ENCODE measurements at regions not wholly inside any gene's neighbourhood (a gene's known extent, or its start where the extent isn't known, plus 50 kb on each side); places are given as distances from the start of the nearest gene placed in this dataset.

GRCh38 chr17:69944406-69944805 lies 130.6 kb upstream of the KCNJ16 start:
- DNase-seq (ENCODE audit: low read depth in 2 of 3, low spot score in 1 of 3): no peak

- DNase-seq (ENCODE audit: low read depth in 2 of 3, low spot score in 1 of 3): no peak
These were observed 129.3 kb upstream of the KCNJ16 start for GRCh38 chr17:69945698-69946185.

- no peak for DNase-seq (ENCODE audit: low read depth in 2 of 3, low spot score in 1 of 3)
These were observed 127.8 kb upstream of the KCNJ16 start for GRCh38 chr17:69947027-69947759.

GRCh38 chr17:69948406-69948805 lies 126.6 kb upstream of the KCNJ16 start:
- no peak for DNase-seq (ENCODE audit: low read depth in 2 of 3, low spot score in 1 of 3)

- no peak for DNase-seq (ENCODE audit: low read depth in 2 of 3, low spot score in 1 of 3)
These were observed 125.5 kb upstream of the KCNJ16 start for GRCh38 chr17:69949496-69949895.

- DNase-seq (ENCODE audit: low read depth in 2 of 3, low spot score in 1 of 3): no peak
These were observed 124.9 kb upstream of the KCNJ16 start for GRCh38 chr17:69949973-69950695.

DNA sequence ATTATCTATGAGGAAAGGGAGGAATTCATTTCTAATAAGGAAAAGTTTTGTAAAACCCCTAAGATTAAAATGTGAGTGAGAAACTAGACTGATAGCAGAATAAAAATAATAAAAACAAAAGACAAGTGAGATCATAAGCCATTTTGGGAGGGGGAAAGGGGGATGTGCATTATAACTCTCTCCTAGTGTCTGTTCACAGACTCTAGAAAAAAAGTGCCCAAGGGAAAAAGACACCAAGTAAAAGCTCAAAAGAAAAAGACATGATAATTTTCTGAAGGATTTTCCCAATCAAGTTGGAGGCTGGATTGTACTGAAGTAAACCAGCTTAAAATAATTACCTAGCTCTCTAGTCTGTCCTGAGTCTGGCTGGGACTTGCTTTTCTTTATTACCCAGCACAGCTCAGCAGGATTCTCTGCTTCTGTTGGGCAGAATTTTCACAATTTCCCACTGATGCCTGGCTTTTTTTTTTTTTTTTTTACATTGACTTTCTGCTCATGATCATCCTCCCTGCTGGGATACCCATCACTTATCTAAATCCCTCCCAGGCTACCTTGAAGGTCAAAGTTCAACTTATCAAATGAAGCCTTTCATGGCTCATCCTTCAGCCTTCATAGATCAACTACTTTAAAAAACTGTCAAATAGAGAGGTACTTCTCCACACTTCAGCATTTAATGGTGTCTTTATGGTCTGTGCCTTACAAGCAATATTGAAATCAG lies 124.2 kb upstream of the KCNJ16 start:
- no peak for DNase-seq (ENCODE audit: low read depth in 2 of 3, low spot score in 1 of 3)

GRCh38 chr17:69954241-69954925 lies 120.6 kb upstream of the KCNJ16 start:
- no peak for DNase-seq (ENCODE audit: low read depth in 2 of 3, low spot score in 1 of 3)

- DNase-seq (ENCODE audit: low read depth in 2 of 3, low spot score in 1 of 3): no peak
These were observed 117.0 kb upstream of the KCNJ16 start for GRCh38 chr17:69958063-69958462.

- DNase-seq (ENCODE audit: low read depth in 2 of 3, low spot score in 1 of 3): no peak
These were observed 115.7 kb upstream of the KCNJ16 start for GRCh38 chr17:69959283-69959682.

- no peak for DNase-seq (ENCODE audit: low read depth in 2 of 3, low spot score in 1 of 3)
These were observed 114.3 kb upstream of the KCNJ16 start for GRCh38 chr17:69960755-69961154.

- DNase-seq (ENCODE audit: low read depth in 2 of 3, low spot score in 1 of 3): no peak
These were observed 113.4 kb upstream of the KCNJ16 start for GRCh38 chr17:69961501-69962145.

DNA sequence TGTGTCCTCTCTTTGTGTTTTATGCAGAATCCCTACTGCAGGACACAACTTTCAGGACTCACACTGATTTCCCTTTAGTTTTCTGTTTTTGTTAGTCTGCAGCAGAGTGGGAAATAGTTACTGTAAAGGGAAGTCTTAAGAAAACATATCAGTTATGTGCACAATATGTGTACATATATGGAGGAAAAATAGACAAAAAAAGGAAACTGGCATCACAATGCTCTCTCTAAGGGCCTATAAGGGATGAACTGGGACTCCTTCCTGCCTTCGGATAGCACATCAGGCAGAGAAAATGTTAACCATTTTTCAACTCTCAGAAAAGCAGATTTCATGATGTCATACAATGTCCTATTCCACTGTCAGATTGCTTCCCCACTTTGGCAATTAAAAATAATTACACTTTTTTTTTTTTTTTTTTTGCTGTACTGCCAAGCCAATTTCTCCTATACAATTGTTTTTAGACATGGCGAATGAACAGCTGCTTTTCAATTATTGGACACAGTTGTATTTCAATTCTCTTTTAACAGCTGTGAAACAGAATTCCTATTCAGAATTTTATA lies 112.5 kb upstream of the KCNJ16 start:
- no peak for DNase-seq (ENCODE audit: low read depth in 2 of 3, low spot score in 1 of 3)

GRCh38 chr17:69967910-69968411 lies 107.1 kb upstream of the KCNJ16 start:
- DNase-seq (ENCODE audit: low read depth in 2 of 3, low spot score in 1 of 3): no peak

GRCh38 chr17:69969897-69970296 lies 105.1 kb upstream of the KCNJ16 start:
- no peak for DNase-seq (ENCODE audit: low read depth in 2 of 3, low spot score in 1 of 3)

- DNase-seq (ENCODE audit: low read depth in 2 of 3, low spot score in 1 of 3): no peak
These were observed 102.8 kb upstream of the KCNJ16 start for GRCh38 chr17:69972251-69972650.

GRCh38 chr17:69975808-69976207 lies 99.2 kb upstream of the KCNJ16 start:
- DNase-seq (ENCODE audit: low read depth in 2 of 3, low spot score in 1 of 3): no peak

GRCh38 chr17:69978056-69978646 lies 96.9 kb upstream of the KCNJ16 start:
- DNase-seq (ENCODE audit: low read depth in 2 of 3, low spot score in 1 of 3): no peak

DNA sequence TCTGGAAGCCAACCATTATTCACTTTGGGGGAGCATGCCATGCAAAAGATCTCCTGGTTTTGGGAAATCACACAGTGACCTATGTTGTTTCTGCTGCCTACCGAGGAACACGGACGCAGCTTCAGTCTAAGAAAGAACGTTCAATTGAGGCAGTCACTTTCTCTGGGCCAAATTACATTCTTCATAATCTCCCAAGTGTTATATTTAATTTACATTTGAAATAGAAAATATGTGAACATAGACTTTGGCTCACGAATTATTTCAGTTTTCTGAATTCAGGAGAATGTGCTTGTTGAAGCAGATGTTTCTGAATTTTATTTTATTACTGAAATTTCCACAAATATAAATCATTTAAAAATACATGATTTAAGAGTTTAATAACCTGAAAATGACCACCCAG lies 93.6 kb upstream of the KCNJ16 start:
- DNase-seq (ENCODE audit: low read depth in 2 of 3, low spot score in 1 of 3): no peak

DNA sequence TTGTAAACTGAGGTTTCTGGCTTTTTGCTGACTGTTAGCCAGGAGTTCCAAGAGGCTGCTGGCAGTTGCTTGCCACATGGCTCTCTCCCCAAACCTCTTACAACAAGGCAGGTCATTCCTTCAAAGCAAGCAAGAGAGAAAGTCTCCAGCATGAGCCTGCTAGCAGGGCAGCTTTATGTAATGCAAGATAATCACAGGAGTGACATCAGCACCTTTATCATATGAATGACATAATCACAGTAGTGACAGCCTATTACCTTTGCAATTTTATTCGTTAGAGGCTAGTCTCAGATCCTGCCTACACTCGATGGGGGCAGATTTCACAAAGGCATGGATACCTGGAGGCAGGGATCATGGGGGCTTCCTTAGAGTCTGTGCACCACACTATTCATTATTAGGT lies 79.5 kb upstream of the KCNJ16 start:
- no peak for DNase-seq (ENCODE audit: low read depth in 2 of 3, low spot score in 1 of 3)
